T-cell (primary cell): ENCODE measurements at regions not wholly inside any gene's neighbourhood (a gene's known extent, or its start where the extent isn't known, plus 50 kb on each side); places are given as distances from the start of the nearest gene placed in this dataset.

Experiments used
- ATAC-seq, 4 experiments: fragments of 200-7000 bp in 3 of 4; fragments of 150-1000 bp in 1 of 4; cut with Tn5 transposase; replicated peaks in 1 of 4; 1 replicate in 3 of 4; 2 replicates in 1 of 4; pipeline ENCODE4 v1.10.0; 2021; ENCODE audit warnings: moderate library complexity in 3 of 4, mild to moderate bottlenecking in 2 of 4, moderate number of reproducible peaks in 1 of 4
- CTCF ChIA-PET, 2 donors: fragments of 300-600 bp; sonication (Branson Sonifier 250); formaldehyde crosslinking; loops; one replicate each; lab custom pipeline; 2022; ENCODE audit warnings: antibody characterized with exemption in 2 of 2; lab: Charles Lee
- POLR2A ChIA-PET, 2 donors: fragments of 300-600 bp; sonication (Branson Sonifier 250); formaldehyde crosslinking; loops; one replicate each; lab custom pipeline; 2022; ENCODE audit warnings: antibody characterized with exemption in 2 of 2; lab: Charles Lee
- DNase-seq, 35 experiments: peaks; one replicate each; pipeline versions ENCODE4 v3.0.0 to v3.0.0-alpha.2; 2013 to 2023
- H3K27ac ChIP-seq: one replicate; pipeline ENCODE4 v1.5.1; 2013; ENCODE audit warnings: low read length
- H3K27me3 ChIP-seq, 2 experiments: replicated peaks in 1 of 2; 1 replicate in 1 of 2; 2 replicates in 1 of 2; pipeline versions ENCODE4 v1.6.1 to v1.7.0; 2013; ENCODE audit warnings: low read length in 1 of 2, mixed read lengths in 1 of 2; ENCODE audit not compliant: control insufficient read depth in 2 of 2, insufficient read depth in 2 of 2; ENCODE audit errors: extremely low read depth in 1 of 2
- H3K36me3 ChIP-seq, 2 donors: 1 replicate in 1 of 2; 2 replicates in 1 of 2; pipeline versions ENCODE4 v1.6.1 to v1.7.0; 2013; ENCODE audit warnings: low read length in 1 of 2; ENCODE audit not compliant: control insufficient read depth in 2 of 2, insufficient read depth in 1 of 2; ENCODE audit errors: extremely low read depth in 1 of 2
- H3K4me1 ChIP-seq, 2 experiments: 1 replicate in 1 of 2; 2 replicates in 1 of 2; pipeline versions ENCODE4 v1.6.1 to v1.7.0; 2013; ENCODE audit warnings: low read length in 2 of 2, mixed read lengths in 1 of 2; ENCODE audit not compliant: insufficient read depth in 2 of 2, control insufficient read depth in 1 of 2; ENCODE audit errors: extremely low read depth in 1 of 2
- H3K4me3 ChIP-seq, 2 donors: 1 replicate in 1 of 2; 2 replicates in 1 of 2; pipeline versions ENCODE4 v1.5.1 to v1.7.0; 2013; ENCODE audit warnings: mild to moderate bottlenecking in 2 of 2, low read length in 1 of 2, moderate library complexity in 1 of 2; ENCODE audit not compliant: control insufficient read depth in 1 of 2; ENCODE audit errors: extremely low read depth in 1 of 2
- H3K9me3 ChIP-seq: 2 replicates; pipeline ENCODE4 v1.7.0; 2013
- H3K27ac Mint-ChIP-seq, 2 donors: one replicate each; pipeline ENCODE4 v1.8.0; 2020 to 2021; ENCODE audit warnings: mild to moderate bottlenecking in 2 of 2, mixed read lengths in 2 of 2
- H3K27me3 Mint-ChIP-seq, 2 donors: one replicate each; pipeline ENCODE4 v1.8.0; 2021 to 2022; ENCODE audit warnings: mixed read lengths in 2 of 2
- H3K36me3 Mint-ChIP-seq: one replicate; pipeline ENCODE4 v1.8.0; 2021; ENCODE audit warnings: mixed read lengths
- H3K4me1 Mint-ChIP-seq, 3 donors: one replicate each; pipeline ENCODE4 v1.8.0; 2020 to 2022; ENCODE audit warnings: mixed read lengths in 3 of 3, mild to moderate bottlenecking in 1 of 3
- H3K4me3 Mint-ChIP-seq, 3 donors: one replicate each; pipeline ENCODE4 v1.8.0; 2020 to 2022; ENCODE audit warnings: mild to moderate bottlenecking in 3 of 3, mixed read lengths in 3 of 3, moderate library complexity in 3 of 3
- H3K9me3 Mint-ChIP-seq, 3 donors: one replicate each; pipeline ENCODE4 v1.8.0; 2020 to 2022; ENCODE audit warnings: mixed read lengths in 3 of 3
- WGBS: methylation state at CpG from one replicate; pipeline ENCODE4 v1.1.5; 2013; ENCODE audit warnings: missing lambda C conversion rate; ENCODE audit not compliant: insufficient coverage; 5-methylcytosine and 5-hydroxymethylcytosine counted together

DNA sequence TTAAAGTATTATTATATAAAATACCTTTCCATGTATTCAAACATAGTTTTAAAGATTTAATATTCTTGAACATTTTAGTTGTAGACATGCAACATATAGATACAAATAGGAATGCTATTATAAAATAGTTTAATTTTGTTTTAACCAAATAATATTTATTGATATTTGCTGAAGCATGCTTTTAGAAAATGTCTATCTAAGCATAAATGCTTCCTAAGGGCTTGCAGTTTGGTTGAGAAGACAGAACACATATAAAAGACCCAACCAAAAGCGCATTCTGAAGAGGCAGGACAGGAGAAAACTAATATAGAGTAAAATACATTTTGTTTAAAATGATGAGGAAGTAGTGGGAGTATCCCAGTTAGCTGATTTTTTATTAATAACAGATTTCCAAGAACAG lies 181.5 kb upstream of the ISL1 start:
- ATAC-seq (no peak), DNase-seq (no peak)
- Histone ChIP-seq H3K4me3 (no peak overlapping the region), H3K36me3 (no peaks in the 10 kb centered on the region), H3K4me1 (no peaks in the 10 kb centered on the region), H3K9me3 (no peaks in the 10 kb centered on the region), H3K27me3 (no peaks in the 10 kb centered on the region), H3K27ac (no peak overlapping the region)
- Mint-ChIP-seq H3K36me3 (no peaks in the 10 kb centered on the region), H3K27me3 (no peaks in the 10 kb centered on the region), H3K4me3 (no peak overlapping the region), H3K27ac (no peak overlapping the region), H3K4me1 (no peaks in the 10 kb centered on the region), H3K9me3 (peaks cover 0 to 6% (median 3%) of the 10 kb centered on the region in 3 donors)
- ChIA-PET POLR2A (no interaction called here), CTCF (no interaction called here)
- WGBS: no CpG with 5 or more reads among the region's 1 CpG

DNA sequence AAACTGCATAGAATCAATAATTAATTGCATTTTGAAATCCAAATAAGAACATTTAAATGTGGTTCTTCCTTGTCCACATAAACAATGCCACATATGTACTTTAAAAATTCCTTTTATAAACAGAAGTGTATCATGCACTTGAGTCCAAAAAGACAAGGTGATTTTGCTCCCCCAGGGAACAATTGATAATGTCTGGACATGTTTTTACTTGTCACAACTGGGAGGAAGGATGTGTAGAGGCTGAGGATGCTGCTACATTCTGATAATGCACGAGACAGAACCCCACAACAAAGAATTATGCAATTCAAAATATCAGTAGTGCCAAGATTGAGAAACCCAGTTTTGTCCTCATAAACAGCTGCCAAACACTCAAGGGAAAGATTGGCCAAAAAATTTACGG lies 181.1 kb upstream of the ISL1 start:
- no peaks in the 10 kb centered on the region for H3K36me3 Mint-ChIP-seq
- no peaks in the 10 kb centered on the region for H3K27me3 ChIP-seq
- H3K27me3 Mint-ChIP-seq: no peaks in the 10 kb centered on the region
- no peak overlapping the region for H3K27ac Mint-ChIP-seq
- ATAC-seq (no peak), DNase-seq (no peak)
- ChIA-PET POLR2A (no interaction called here), CTCF (no interaction called here)
- peaks cover 0 to 6% (median 3%) of the 10 kb centered on the region in 3 donors for H3K9me3 Mint-ChIP-seq
- H3K4me1 ChIP-seq: no peaks in the 10 kb centered on the region
- H3K4me1 Mint-ChIP-seq: no peaks in the 10 kb centered on the region
- WGBS: no CpG with 5 or more reads among the region's 2 CpGs
- no peaks in the 10 kb centered on the region for H3K36me3 ChIP-seq
- no peak overlapping the region for H3K27ac ChIP-seq
- no peak overlapping the region for H3K4me3 ChIP-seq
- H3K9me3 ChIP-seq: no peaks in the 10 kb centered on the region
- H3K4me3 Mint-ChIP-seq: no peak overlapping the region

DNA sequence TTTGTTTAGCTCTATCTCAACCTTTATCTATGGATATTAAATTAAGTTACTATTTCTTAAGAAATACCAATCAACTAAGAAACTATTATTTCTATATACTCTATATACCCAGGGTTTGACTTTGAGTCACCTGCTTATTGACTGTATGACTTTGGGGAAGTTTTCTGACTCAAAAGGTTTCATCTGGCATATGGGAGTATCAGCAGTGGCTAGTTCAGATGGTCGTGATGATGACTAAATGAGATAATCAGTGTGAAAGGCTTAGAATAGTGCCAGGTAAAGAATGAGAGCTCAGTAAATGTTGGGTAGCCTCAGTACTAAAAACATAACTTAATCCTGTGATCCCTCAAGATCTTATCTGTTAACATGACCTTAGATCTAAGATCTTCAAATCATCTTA lies 179.7 kb upstream of the ISL1 start:
- Mint-ChIP-seq H3K9me3 (peaks cover 0 to 4% (median 3%) of the 10 kb centered on the region in 3 donors), H3K4me1 (no peaks in the 10 kb centered on the region), H3K27ac (no peak overlapping the region), H3K36me3 (no peaks in the 10 kb centered on the region), H3K4me3 (no peak overlapping the region), H3K27me3 (no peaks in the 10 kb centered on the region)
- H3K36me3 ChIP-seq: no peaks in the 10 kb centered on the region
- DNase-seq (no peak), ATAC-seq (no peak)
- POLR2A ChIA-PET: no interaction called here
- CTCF ChIA-PET: no interaction called here
- WGBS: no CpG with 5 or more reads among the region's 1 CpG
- H3K27me3 ChIP-seq: no peaks in the 10 kb centered on the region
- H3K4me3 ChIP-seq: no peak overlapping the region
- no peak overlapping the region for H3K27ac ChIP-seq
- no peaks in the 10 kb centered on the region for H3K4me1 ChIP-seq
- H3K9me3 ChIP-seq: no peaks in the 10 kb centered on the region

DNA sequence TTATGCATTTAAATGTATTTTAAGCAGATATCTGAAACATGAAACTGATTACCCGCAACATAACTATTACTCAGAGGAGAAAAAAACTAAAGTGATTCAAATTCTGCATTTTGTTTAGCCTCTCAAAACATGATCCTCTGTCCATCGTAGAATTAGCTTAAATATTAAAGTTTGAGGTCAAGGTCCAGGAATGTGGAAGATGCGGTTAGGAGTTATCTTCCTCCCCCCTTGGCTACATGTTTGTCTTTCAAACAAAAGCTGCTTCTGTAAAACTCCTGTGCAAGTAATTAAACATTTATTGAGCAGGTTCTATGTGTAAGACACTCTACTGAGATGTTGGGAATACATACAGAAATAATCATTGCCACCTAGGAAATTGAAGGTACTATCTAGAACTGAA lies 175.0 kb upstream of the ISL1 start:
- H3K4me3 Mint-ChIP-seq: no peak overlapping the region

DNA sequence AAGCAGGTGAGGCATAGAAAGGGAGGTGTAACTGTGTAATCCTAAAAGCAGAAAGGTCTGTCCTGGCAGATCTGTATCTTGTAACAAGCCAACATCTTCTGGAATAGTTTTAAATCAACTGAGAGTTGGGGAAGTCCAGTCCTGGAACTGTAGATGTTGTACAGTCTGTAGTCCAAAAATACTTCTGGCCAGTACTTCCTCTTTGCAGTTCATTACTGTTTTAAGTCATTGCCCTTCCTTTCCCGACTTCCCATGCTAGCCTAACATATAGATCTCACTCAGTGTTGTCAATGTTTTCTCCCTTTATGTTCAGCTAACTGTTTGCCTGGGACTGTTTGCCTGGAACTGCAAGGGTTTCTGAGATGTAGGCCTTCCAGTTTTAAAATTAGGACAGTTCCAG lies 168.5 kb upstream of the ISL1 start:
- no peaks in the 10 kb centered on the region for H3K27me3 ChIP-seq
- no peaks in the 10 kb centered on the region for H3K4me1 ChIP-seq
- no peaks in the 10 kb centered on the region for H3K36me3 ChIP-seq
- Mint-ChIP-seq H3K36me3 (no peaks in the 10 kb centered on the region), H3K27me3 (no peaks in the 10 kb centered on the region), H3K27ac (no peak overlapping the region), H3K4me3 (no peak overlapping the region), H3K4me1 (no peaks in the 10 kb centered on the region), H3K9me3 (peaks cover 0 to 17% (median 1%) of the 10 kb centered on the region in 3 donors)
- ATAC-seq (no peak), DNase-seq (no peak)
- H3K9me3 ChIP-seq: no peaks in the 10 kb centered on the region
- no peak overlapping the region for H3K4me3 ChIP-seq
- ChIA-PET CTCF (interaction anchor here in 1 of 2 donors (0.7 kb wide), 1 partner anchor 43 kb away, joined by 3 read pairs; no protein-coding TSS in a partner anchor), POLR2A (no interaction called here)
- no peak overlapping the region for H3K27ac ChIP-seq
- WGBS: no CpG with 5 or more reads among the region's 1 CpG

More for the DNA sequence above, 175.0 kb upstream of the ISL1 start:
- no peak for DNase-seq
- H3K4me1 ChIP-seq: no peaks in the 10 kb centered on the region
- no peaks in the 10 kb centered on the region for H3K27me3 Mint-ChIP-seq
- H3K36me3 Mint-ChIP-seq: no peaks in the 10 kb centered on the region
- no peaks in the 10 kb centered on the region for H3K4me1 Mint-ChIP-seq
- H3K27ac ChIP-seq: no peak overlapping the region
- CTCF ChIA-PET: no interaction called here
- ATAC-seq: no peak
- H3K27me3 ChIP-seq: no peaks in the 10 kb centered on the region
- H3K9me3 ChIP-seq: no peaks in the 10 kb centered on the region
- WGBS: no CpG with 5 or more reads among the region's 3 CpGs
- H3K36me3 ChIP-seq: no peaks in the 10 kb centered on the region
- H3K27ac Mint-ChIP-seq: no peak overlapping the region
- H3K9me3 Mint-ChIP-seq: peaks cover 0 to 1% (median 0%) of the 10 kb centered on the region in 3 donors
- H3K4me3 ChIP-seq: no peak overlapping the region
- POLR2A ChIA-PET: no interaction called here

DNA sequence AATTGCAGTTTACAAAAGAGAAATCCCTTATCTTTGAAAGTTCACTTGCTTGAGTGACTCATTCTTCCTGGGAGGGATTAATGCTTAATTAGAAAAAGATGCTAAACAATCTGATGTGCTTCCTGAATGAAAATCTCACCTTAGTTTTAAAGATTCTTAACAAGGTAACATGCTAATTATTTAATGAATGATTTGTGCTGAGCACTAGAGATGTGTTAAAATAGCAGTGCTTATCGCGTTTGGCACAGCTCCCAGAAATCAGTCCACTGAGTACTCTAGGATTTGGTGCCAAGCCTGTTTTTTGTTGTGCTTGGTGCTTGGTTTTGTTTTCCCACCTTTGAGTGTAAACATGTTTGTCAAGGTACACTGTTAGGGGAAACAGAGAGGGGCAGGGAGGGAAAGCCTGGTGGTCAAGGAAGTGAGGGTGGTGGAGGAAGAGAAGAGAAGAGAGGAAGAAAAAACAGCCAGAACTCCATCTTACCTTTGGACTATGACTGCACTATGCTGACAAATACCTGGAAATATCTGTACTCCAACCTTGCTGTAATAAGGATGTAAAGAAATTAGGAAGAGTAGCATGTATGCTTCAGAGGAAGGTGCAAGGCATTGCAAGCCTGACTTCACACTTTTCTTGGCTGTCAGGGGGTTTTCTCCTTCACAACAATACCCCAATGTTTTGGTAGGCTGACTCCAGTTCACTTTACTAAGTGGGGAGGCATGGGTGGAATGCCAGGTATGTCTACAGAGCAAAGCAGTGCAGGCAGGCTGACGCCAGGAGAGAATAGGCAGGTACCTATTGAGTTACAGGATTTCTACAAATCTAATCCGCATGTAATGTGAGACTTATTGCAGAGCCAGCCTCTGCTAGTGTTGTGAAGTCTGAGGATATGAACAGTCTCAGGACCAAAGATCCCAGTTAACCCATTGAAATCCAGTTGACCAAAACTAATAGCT lies 157.2 kb upstream of the ISL1 start:
- no peak for DNase-seq
- Histone ChIP-seq H3K9me3 (no peaks in the 10 kb centered on the region), H3K4me1 (no peaks in the 10 kb centered on the region), H3K27me3 (no peaks in the 10 kb centered on the region), H3K27ac (no peak overlapping the region), H3K36me3 (no peaks in the 10 kb centered on the region), H3K4me3 (no peak overlapping the region)
- Mint-ChIP-seq H3K27me3 (no peaks in the 10 kb centered on the region), H3K4me3 (no peak overlapping the region), H3K9me3 (peaks cover 12 to 36% (median 16%) of the 10 kb centered on the region in 3 donors), H3K4me1 (no peaks in the 10 kb centered on the region), H3K27ac (no peak overlapping the region), H3K36me3 (no peaks in the 10 kb centered on the region)
- no peak for ATAC-seq
- CTCF ChIA-PET: no interaction called here
- 53% methylated on average over 3 of the region's 4 CpGs for WGBS
- POLR2A ChIA-PET: no interaction called here
